HEK293T (cell line): ENCODE measurements at regions not wholly inside any gene's neighbourhood (a gene's known extent, or its start where the extent isn't known, plus 50 kb on each side); places are given as distances from the start of the nearest gene placed in this dataset.

Experiments used
- ARNT ChIP-seq: fragments of 450-650 bp; IDR thresholded peaks from 2 replicates; pipeline ENCODE4 v1.6.1; 2017; ENCODE audit warnings: mild to moderate bottlenecking
- BHLHE40 ChIP-seq: fragments of 450-650 bp; IDR thresholded peaks from 2 replicates; pipeline ENCODE4 v1.6.1; 2016; ENCODE audit warnings: mild to moderate bottlenecking, moderate library complexity, borderline replicate concordance
- CTBP1 ChIP-seq: fragments of 450-650 bp; IDR thresholded peaks from 2 replicates; pipeline ENCODE4 v1.6.1; 2016; ENCODE audit warnings: borderline replicate concordance
- ELF4 ChIP-seq: fragments of 450-650 bp; IDR thresholded peaks from 2 replicates; pipeline ENCODE4 v1.6.1; 2017; ENCODE audit warnings: antibody characterized with exemption
- FOXA1 ChIP-seq: fragments of 450-650 bp; IDR thresholded peaks from 2 replicates; pipeline ENCODE4 v1.6.1; 2016; ENCODE audit warnings: mild to moderate bottlenecking
- FOXK2 ChIP-seq: fragments of 450-650 bp; IDR thresholded peaks from 2 replicates; pipeline ENCODE4 v1.6.1; 2016; ENCODE audit warnings: mild to moderate bottlenecking
- FOXM1 ChIP-seq: fragments of 450-650 bp; IDR thresholded peaks from 2 replicates; pipeline ENCODE4 v1.6.1; 2017; ENCODE audit warnings: mild to moderate bottlenecking, borderline replicate concordance
- HDGF ChIP-seq: fragments of 450-650 bp; IDR thresholded peaks from 2 replicates; pipeline ENCODE4 v1.6.1; 2017; ENCODE audit warnings: antibody characterized with exemption, borderline replicate concordance
- NFRKB ChIP-seq: fragments of 450-650 bp; IDR thresholded peaks from 2 replicates; pipeline ENCODE4 v1.6.1; 2016; ENCODE audit warnings: mild to moderate bottlenecking, moderate library complexity
- PKNOX1 ChIP-seq: fragments of 450-650 bp; IDR thresholded peaks from 2 replicates; pipeline ENCODE4 v1.6.1; 2016
- SP1 ChIP-seq: fragments of 450-650 bp; IDR thresholded peaks from 2 replicates; pipeline ENCODE4 v1.6.1; 2017
- TARDBP ChIP-seq: fragments of 450-650 bp; IDR thresholded peaks from 2 replicates; pipeline ENCODE4 v1.6.1; 2016
- ZNF384 ChIP-seq: fragments of 450-650 bp; IDR thresholded peaks from 2 replicates; pipeline ENCODE4 v1.6.1; 2016

GRCh38 chr1:238364214-238364892 is 473.6 kb upstream of the ZP4 start:
- no peak for TF ChIP-seq FOXA1
- TF ChIP-seq ZNF384 = no peak
- no peak for TF ChIP-seq HDGF
- no peak for TF ChIP-seq FOXM1
- no peak for TF ChIP-seq ARNT
- no peak for TF ChIP-seq SP1
- TF ChIP-seq BHLHE40 = no peak
- no peak for TF ChIP-seq CTBP1
- TF ChIP-seq PKNOX1 = no peak
- TF ChIP-seq NFRKB = no peak
- no peak for TF ChIP-seq TARDBP
- TF ChIP-seq FOXK2 = no peak
- no peak for TF ChIP-seq ELF4
